ENCODE measurements at regions not wholly inside any gene's neighbourhood (a gene's known extent, or its start where the extent isn't known, plus 50 kb on each side); places are given as distances from the start of the nearest gene placed in this dataset.

GRCh38 chr2:16400127-16400623 is 265.5 kb downstream of the CYRIA start:
- TF ChIP-seq, protein P1, sequence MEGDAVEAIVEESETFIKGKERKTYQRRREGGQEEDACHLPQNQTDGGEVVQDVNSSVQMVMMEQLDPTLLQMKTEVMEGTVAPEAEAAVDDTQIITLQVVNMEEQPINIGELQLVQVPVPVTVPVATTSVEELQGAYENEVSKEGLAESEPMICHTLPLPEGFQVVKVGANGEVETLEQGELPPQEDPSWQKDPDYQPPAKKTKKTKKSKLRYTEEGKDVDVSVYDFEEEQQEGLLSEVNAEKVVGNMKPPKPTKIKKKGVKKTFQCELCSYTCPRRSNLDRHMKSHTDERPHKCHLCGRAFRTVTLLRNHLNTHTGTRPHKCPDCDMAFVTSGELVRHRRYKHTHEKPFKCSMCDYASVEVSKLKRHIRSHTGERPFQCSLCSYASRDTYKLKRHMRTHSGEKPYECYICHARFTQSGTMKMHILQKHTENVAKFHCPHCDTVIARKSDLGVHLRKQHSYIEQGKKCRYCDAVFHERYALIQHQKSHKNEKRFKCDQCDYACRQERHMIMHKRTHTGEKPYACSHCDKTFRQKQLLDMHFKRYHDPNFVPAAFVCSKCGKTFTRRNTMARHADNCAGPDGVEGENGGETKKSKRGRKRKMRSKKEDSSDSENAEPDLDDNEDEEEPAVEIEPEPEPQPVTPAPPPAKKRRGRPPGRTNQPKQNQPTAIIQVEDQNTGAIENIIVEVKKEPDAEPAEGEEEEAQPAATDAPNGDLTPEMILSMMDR (IDR thresholded peaks at IDR 0.05; ENCODE audit: low read depth, low read length, missing control alignments): no peak
- DNase-seq (ENCODE audit: low read depth): no peak
- H3K4me3 ChIP-seq (ENCODE audit: low read depth, low read length): no peak overlapping the region

GRCh38 chr2:16398486-16399043 is 267.1 kb downstream of the CYRIA start:
- DNase-seq (ENCODE audit: low read depth): no peak
- H3K4me3 ChIP-seq (ENCODE audit: low read depth, low read length): no peak overlapping the region
- TF ChIP-seq, protein P1 (IDR thresholded peaks at IDR 0.05; ENCODE audit: low read depth, low read length, missing control alignments): no peak

DNA sequence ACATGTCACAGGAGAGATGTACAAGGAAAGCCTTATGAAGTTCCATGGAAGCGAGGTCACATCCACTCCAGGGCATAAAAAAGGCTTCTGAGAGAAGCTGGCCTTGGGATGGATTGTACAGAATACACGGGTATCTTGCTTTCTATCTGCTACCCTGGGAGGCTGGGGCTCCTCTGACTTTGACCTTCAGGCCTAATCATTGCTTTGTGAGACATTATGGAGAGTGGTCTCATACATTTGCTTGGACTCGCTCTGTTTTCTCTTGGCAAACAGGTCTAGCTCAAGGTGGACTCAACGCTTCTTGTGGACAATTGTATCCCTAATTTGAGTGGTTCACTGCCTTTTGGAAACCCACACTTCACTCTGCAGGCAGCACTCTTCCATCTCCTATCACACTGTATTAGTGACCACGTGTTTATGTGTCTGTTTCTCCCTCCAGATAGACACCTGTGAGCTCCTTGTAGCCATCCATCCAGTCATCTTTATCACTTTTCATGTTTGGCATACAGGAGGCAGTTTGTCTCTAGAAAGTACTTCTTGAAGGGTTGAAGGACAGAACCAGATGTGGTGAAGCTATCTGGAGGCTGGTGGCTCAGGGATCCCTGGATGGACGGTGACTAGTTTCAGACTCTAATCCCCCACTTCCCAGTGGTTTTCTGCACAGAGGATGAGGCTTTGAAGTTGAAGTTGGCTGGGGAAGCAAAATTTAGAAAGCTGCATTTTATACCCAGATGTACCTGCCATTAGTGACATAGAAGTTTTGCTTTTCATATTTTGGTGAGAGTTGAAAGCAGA is 267.8 kb downstream of the CYRIA start:
- no peak for DNase-seq (ENCODE audit: low read depth)
- TF ChIP-seq, protein P1 (IDR thresholded peaks at IDR 0.05; ENCODE audit: low read depth, low read length, missing control alignments): no peak
- no peak overlapping the region for H3K4me3 ChIP-seq (ENCODE audit: low read depth, low read length)

- DNase-seq (ENCODE audit: low read depth): no peak
- no peak overlapping the region for H3K4me3 ChIP-seq (ENCODE audit: low read depth, low read length)
- TF ChIP-seq, protein P1 (IDR thresholded peaks at IDR 0.05; ENCODE audit: low read depth, low read length, missing control alignments): no peak
These were observed 268.6 kb downstream of the CYRIA start for GRCh38 chr2:16396986-16397385.

DNA sequence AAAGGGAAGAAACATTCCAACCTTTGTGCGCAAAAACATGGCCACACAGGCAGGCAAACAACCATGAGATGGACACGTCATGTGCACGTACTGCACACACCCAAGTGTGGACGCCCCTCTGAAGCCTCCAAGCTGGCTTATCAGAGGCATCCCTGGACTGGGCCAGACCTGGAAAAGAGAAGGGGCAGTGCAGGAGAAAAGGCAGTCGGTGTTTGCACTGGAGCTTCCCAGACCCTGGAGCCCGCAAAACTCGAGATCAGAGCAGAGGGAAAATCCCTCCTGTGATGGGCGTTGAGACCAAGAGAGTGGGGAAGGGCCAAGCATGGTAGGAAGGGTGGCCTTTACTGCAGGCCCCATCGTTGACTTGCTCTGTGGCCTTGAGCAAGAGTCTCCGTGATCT is 269.5 kb downstream of the CYRIA start:
- no peak for DNase-seq (ENCODE audit: low read depth)
- no peak overlapping the region for H3K4me3 ChIP-seq (ENCODE audit: low read depth, low read length)
- TF ChIP-seq, protein P1 (IDR thresholded peaks at IDR 0.05; ENCODE audit: low read depth, low read length, missing control alignments): no peak

GRCh38 chr2:16395601-16396000 is 270.0 kb downstream of the CYRIA start:
- no peak overlapping the region for H3K4me3 ChIP-seq (ENCODE audit: low read depth, low read length)
- no peak for DNase-seq (ENCODE audit: low read depth)
- TF ChIP-seq, protein P1 (IDR thresholded peaks at IDR 0.05; ENCODE audit: low read depth, low read length, missing control alignments): no peak

Data from GM12864 (cell line).